ENCODE measurements at regions not wholly inside any gene's neighbourhood (a gene's known extent, or its start where the extent isn't known, plus 50 kb on each side); places are given as distances from the start of the nearest gene placed in this dataset.

- Histone ChIP-seq H3K4me3 (no peak overlapping the region), H3K27ac (no peak overlapping the region)
- DNase-seq (ENCODE audit: low spot score) = no peak
- no peak for TF ChIP-seq CTCF (IDR thresholded peaks at IDR 0.05)
Measured at GRCh38 chr6:12456343-12456742, 166.2 kb downstream of the EDN1 start.

- no peak overlapping the region for H3K4me3 ChIP-seq
- TF ChIP-seq CTCF (IDR thresholded peaks at IDR 0.05) = no peak
- H3K27ac ChIP-seq = no peak overlapping the region
- no peak for DNase-seq (ENCODE audit: low spot score)
Measured at GRCh38 chr6:12457094-12457493, 166.9 kb downstream of the EDN1 start.

- no peak overlapping the region for H3K27ac ChIP-seq
- H3K4me3 ChIP-seq = no peak overlapping the region
- no peak for DNase-seq (ENCODE audit: low spot score)
- TF ChIP-seq CTCF (IDR thresholded peaks at IDR 0.05) = no peak
Measured at GRCh38 chr6:12458558-12458957, 168.4 kb downstream of the EDN1 start.

- DNase-seq (ENCODE audit: low spot score) = no peak
- TF ChIP-seq CTCF (IDR thresholded peaks at IDR 0.05) = no peak
Measured at GRCh38 chr6:12459945-12460661, 169.9 kb downstream of the EDN1 start.

GRCh38 chr6:12467706-12468670 lies 177.8 kb downstream of the EDN1 start:
- peak overlapping the region in 1 of 2 donors; percentile 42 for H3K27ac ChIP-seq
- TF ChIP-seq CTCF (IDR thresholded peaks at IDR 0.05) = no peak
- no peak overlapping the region for H3K4me3 ChIP-seq
- DNase-seq (ENCODE audit: low spot score) = no peak

More at GRCh38 chr6:12459945-12460661, 169.9 kb downstream of the EDN1 start:
- Histone ChIP-seq H3K4me3 (no peak overlapping the region), H3K27ac (no peak overlapping the region)

- Histone ChIP-seq H3K4me3 (no peak overlapping the region), H3K27ac (peak overlapping the region; percentile 79 to 80)
- TF ChIP-seq CTCF (IDR thresholded peaks at IDR 0.05) = no peak
- peak; percentile 88 for DNase-seq (ENCODE audit: low spot score)
Measured at GRCh38 chr6:12472601-12473038, 182.5 kb downstream of the EDN1 start.

Measured in coronary artery (tissue), 2 donors.